T-cell (primary cell): ENCODE measurements at regions not wholly inside any gene's neighbourhood (a gene's known extent, or its start where the extent isn't known, plus 50 kb on each side); places are given as distances from the start of the nearest gene placed in this dataset.

Source experiments
- ATAC-seq, 4 experiments: fragments of 200-7000 bp in 3 of 4; fragments of 150-1000 bp in 1 of 4; cut with Tn5 transposase; replicated peaks in 1 of 4; 1 replicate in 3 of 4; 2 replicates in 1 of 4; pipeline ENCODE4 v1.10.0; 2021; ENCODE audit warnings: moderate library complexity in 3 of 4, mild to moderate bottlenecking in 2 of 4, moderate number of reproducible peaks in 1 of 4
- CTCF ChIA-PET, 2 donors: fragments of 300-600 bp; sonication (Branson Sonifier 250); formaldehyde crosslinking; loops; one replicate each; lab custom pipeline; 2022; ENCODE audit warnings: antibody characterized with exemption in 2 of 2; lab: Charles Lee
- POLR2A ChIA-PET, 2 donors: fragments of 300-600 bp; sonication (Branson Sonifier 250); formaldehyde crosslinking; loops; one replicate each; lab custom pipeline; 2022; ENCODE audit warnings: antibody characterized with exemption in 2 of 2; lab: Charles Lee
- DNase-seq, 35 experiments: peaks; one replicate each; pipeline versions ENCODE4 v3.0.0 to v3.0.0-alpha.2; 2013 to 2023
- H3K27ac ChIP-seq: one replicate; pipeline ENCODE4 v1.5.1; 2013; ENCODE audit warnings: low read length
- H3K27me3 ChIP-seq, 2 experiments: replicated peaks in 1 of 2; 1 replicate in 1 of 2; 2 replicates in 1 of 2; pipeline versions ENCODE4 v1.6.1 to v1.7.0; 2013; ENCODE audit warnings: low read length in 1 of 2, mixed read lengths in 1 of 2; ENCODE audit not compliant: control insufficient read depth in 2 of 2, insufficient read depth in 2 of 2; ENCODE audit errors: extremely low read depth in 1 of 2
- H3K36me3 ChIP-seq, 2 donors: 1 replicate in 1 of 2; 2 replicates in 1 of 2; pipeline versions ENCODE4 v1.6.1 to v1.7.0; 2013; ENCODE audit warnings: low read length in 1 of 2; ENCODE audit not compliant: control insufficient read depth in 2 of 2, insufficient read depth in 1 of 2; ENCODE audit errors: extremely low read depth in 1 of 2
- H3K4me1 ChIP-seq, 2 experiments: 1 replicate in 1 of 2; 2 replicates in 1 of 2; pipeline versions ENCODE4 v1.6.1 to v1.7.0; 2013; ENCODE audit warnings: low read length in 2 of 2, mixed read lengths in 1 of 2; ENCODE audit not compliant: insufficient read depth in 2 of 2, control insufficient read depth in 1 of 2; ENCODE audit errors: extremely low read depth in 1 of 2
- H3K4me3 ChIP-seq, 2 donors: 1 replicate in 1 of 2; 2 replicates in 1 of 2; pipeline versions ENCODE4 v1.5.1 to v1.7.0; 2013; ENCODE audit warnings: mild to moderate bottlenecking in 2 of 2, low read length in 1 of 2, moderate library complexity in 1 of 2; ENCODE audit not compliant: control insufficient read depth in 1 of 2; ENCODE audit errors: extremely low read depth in 1 of 2
- H3K9me3 ChIP-seq: 2 replicates; pipeline ENCODE4 v1.7.0; 2013
- H3K27ac Mint-ChIP-seq, 2 donors: one replicate each; pipeline ENCODE4 v1.8.0; 2020 to 2021; ENCODE audit warnings: mild to moderate bottlenecking in 2 of 2, mixed read lengths in 2 of 2
- H3K27me3 Mint-ChIP-seq, 2 donors: one replicate each; pipeline ENCODE4 v1.8.0; 2021 to 2022; ENCODE audit warnings: mixed read lengths in 2 of 2
- H3K36me3 Mint-ChIP-seq: one replicate; pipeline ENCODE4 v1.8.0; 2021; ENCODE audit warnings: mixed read lengths
- H3K4me1 Mint-ChIP-seq, 3 donors: one replicate each; pipeline ENCODE4 v1.8.0; 2020 to 2022; ENCODE audit warnings: mixed read lengths in 3 of 3, mild to moderate bottlenecking in 1 of 3
- H3K4me3 Mint-ChIP-seq, 3 donors: one replicate each; pipeline ENCODE4 v1.8.0; 2020 to 2022; ENCODE audit warnings: mild to moderate bottlenecking in 3 of 3, mixed read lengths in 3 of 3, moderate library complexity in 3 of 3
- H3K9me3 Mint-ChIP-seq, 3 donors: one replicate each; pipeline ENCODE4 v1.8.0; 2020 to 2022; ENCODE audit warnings: mixed read lengths in 3 of 3
- WGBS: methylation state at CpG from one replicate; pipeline ENCODE4 v1.1.5; 2013; ENCODE audit warnings: missing lambda C conversion rate; ENCODE audit not compliant: insufficient coverage; 5-methylcytosine and 5-hydroxymethylcytosine counted together

GRCh38 chr13:21834521-21834920 is 163.6 kb downstream of the FGF9 start:
- no peak overlapping the region for H3K4me3 Mint-ChIP-seq
- DNase-seq = no peak
- peaks cover 0 to 4% (median 0%) of the 10 kb centered on the region in 3 donors for H3K9me3 Mint-ChIP-seq
- H3K27ac ChIP-seq = no peak overlapping the region
- H3K36me3 Mint-ChIP-seq = no peaks in the 10 kb centered on the region
- H3K4me1 ChIP-seq = no peaks in the 10 kb centered on the region
- H3K27ac Mint-ChIP-seq = no peak overlapping the region
- H3K27me3 Mint-ChIP-seq = peaks cover 0 to 1% of the 10 kb centered on the region in 2 donors
- H3K4me3 ChIP-seq = no peak overlapping the region
- WGBS = 63% methylated on average over 4 of the region's 6 CpGs
- no peak for ATAC-seq
- CTCF ChIA-PET = interaction anchor here in 1 of 2 donors (0.6 kb wide), 1 partner anchor 275 kb away, joined by 3 read pairs; no protein-coding TSS in a partner anchor
- POLR2A ChIA-PET = interaction anchor here in 1 of 2 donors (0.7 kb wide), 1 partner anchor 86 kb away, joined by 3 read pairs; no protein-coding TSS in a partner anchor
- no peaks in the 10 kb centered on the region for H3K4me1 Mint-ChIP-seq
- no peaks in the 10 kb centered on the region for H3K27me3 ChIP-seq
- H3K36me3 ChIP-seq = no peaks in the 10 kb centered on the region
- no peaks in the 10 kb centered on the region for H3K9me3 ChIP-seq

- Mint-ChIP-seq H3K4me1 (no peaks in the 10 kb centered on the region), H3K27ac (no peak overlapping the region), H3K4me3 (no peak overlapping the region), H3K36me3 (no peaks in the 10 kb centered on the region), H3K9me3 (peaks cover 0 to 4% (median 0%) of the 10 kb centered on the region in 3 donors), H3K27me3 (no peaks in the 10 kb centered on the region)
- Histone ChIP-seq H3K36me3 (no peaks in the 10 kb centered on the region), H3K4me3 (no peak overlapping the region), H3K27me3 (no peaks in the 10 kb centered on the region), H3K9me3 (no peaks in the 10 kb centered on the region), H3K27ac (no peak overlapping the region), H3K4me1 (no peaks in the 10 kb centered on the region)
- DNase-seq = no peak
- no peak for ATAC-seq
- ChIA-PET CTCF (no interaction called here), POLR2A (interaction anchor here in 1 of 2 donors (0.7 kb wide), 1 partner anchor 9 kb away, joined by 3 read pairs; no protein-coding TSS in a partner anchor)
- no CpG with 5 or more reads among the region's 3 CpGs for WGBS
Measured at GRCh38 chr13:21837288-21837687, 166.4 kb downstream of the FGF9 start.

- no peak for ATAC-seq
- H3K4me1 Mint-ChIP-seq = no peaks in the 10 kb centered on the region
- no peaks in the 10 kb centered on the region for H3K27me3 Mint-ChIP-seq
- H3K27ac Mint-ChIP-seq = no peak overlapping the region
- no peaks in the 10 kb centered on the region for H3K27me3 ChIP-seq
- H3K36me3 Mint-ChIP-seq = no peaks in the 10 kb centered on the region
- DNase-seq = no peak
- H3K9me3 ChIP-seq = no peaks in the 10 kb centered on the region
- H3K4me1 ChIP-seq = no peaks in the 10 kb centered on the region
- H3K27ac ChIP-seq = no peak overlapping the region
- ChIA-PET POLR2A (interaction anchor here in 1 of 2 donors (0.7 kb wide), 1 partner anchor 10 kb away, joined by 3 read pairs; no protein-coding TSS in a partner anchor), CTCF (interaction anchor here in 1 of 2 donors (0.6 kb wide), 1 partner anchor 218 kb away, joined by 3 read pairs; no protein-coding TSS in a partner anchor)
- H3K36me3 ChIP-seq = no peaks in the 10 kb centered on the region
- peaks cover 0 to 4% (median 0%) of the 10 kb centered on the region in 3 donors for H3K9me3 Mint-ChIP-seq
- H3K4me3 Mint-ChIP-seq = no peak overlapping the region
- no CpG with 5 or more reads among the region's 11 CpGs for WGBS
- H3K4me3 ChIP-seq = no peak overlapping the region
Measured at GRCh38 chr13:21837841-21838551, 167.1 kb downstream of the FGF9 start.

GRCh38 chr13:21846605-21847004 is 175.7 kb downstream of the FGF9 start:
- Mint-ChIP-seq H3K27ac (no peak overlapping the region), H3K4me1 (peaks cover 0 to 6% (median 5%) of the 10 kb centered on the region in 3 donors), H3K36me3 (no peaks in the 10 kb centered on the region), H3K9me3 (no peaks in the 10 kb centered on the region), H3K27me3 (peaks cover 0 to 4% of the 10 kb centered on the region in 2 donors), H3K4me3 (no peak overlapping the region)
- WGBS = 54% methylated on average over 2 of the region's 4 CpGs
- DNase-seq (no peak), ATAC-seq (no peak)
- H3K36me3 ChIP-seq = no peaks in the 10 kb centered on the region
- H3K4me1 ChIP-seq = no peaks in the 10 kb centered on the region
- no peaks in the 10 kb centered on the region for H3K9me3 ChIP-seq
- H3K27me3 ChIP-seq = peaks cover 0 to 3% of the 10 kb centered on the region in 2 experiments
- ChIA-PET CTCF (no interaction called here), POLR2A (no interaction called here)
- H3K4me3 ChIP-seq = no peak overlapping the region
- no peak overlapping the region for H3K27ac ChIP-seq

- Mint-ChIP-seq H3K4me1 (peaks cover 0 to 6% (median 5%) of the 10 kb centered on the region in 3 donors), H3K27me3 (peaks cover 0 to 4% of the 10 kb centered on the region in 2 donors), H3K27ac (no peak overlapping the region), H3K36me3 (no peaks in the 10 kb centered on the region), H3K9me3 (no peaks in the 10 kb centered on the region), H3K4me3 (no peak overlapping the region)
- DNase-seq (peak in 16 of 35 experiments; percentile 0 to 61 (median 6)), ATAC-seq (peak; percentile 59 to 67 (median 66))
- ChIA-PET POLR2A (no interaction called here), CTCF (no interaction called here)
- H3K9me3 ChIP-seq = no peaks in the 10 kb centered on the region
- H3K27ac ChIP-seq = no peak overlapping the region
- H3K36me3 ChIP-seq = no peaks in the 10 kb centered on the region
- peaks cover 0 to 3% of the 10 kb centered on the region in 2 experiments for H3K27me3 ChIP-seq
- H3K4me3 ChIP-seq = no peak overlapping the region
- WGBS = no CpG with 5 or more reads among the region's 2 CpGs
- H3K4me1 ChIP-seq = no peaks in the 10 kb centered on the region
Measured at GRCh38 chr13:21849323-21849722, 178.4 kb downstream of the FGF9 start.

- H3K36me3 Mint-ChIP-seq = no peaks in the 10 kb centered on the region
- Histone ChIP-seq H3K4me3 (no peak overlapping the region), H3K36me3 (no peaks in the 10 kb centered on the region), H3K27ac (no peak overlapping the region), H3K4me1 (no peaks in the 10 kb centered on the region), H3K27me3 (peaks cover 0 to 3% of the 10 kb centered on the region in 2 experiments), H3K9me3 (no peaks in the 10 kb centered on the region)
- H3K27ac Mint-ChIP-seq = no peak overlapping the region
- no peak for ATAC-seq
- ChIA-PET POLR2A (no interaction called here), CTCF (no interaction called here)
- H3K4me3 Mint-ChIP-seq = no peak overlapping the region
- WGBS = 61% methylated on average over 4 of the region's 11 CpGs
- no peak for DNase-seq
- H3K27me3 Mint-ChIP-seq = peaks cover 0 to 4% of the 10 kb centered on the region in 2 donors
- H3K9me3 Mint-ChIP-seq = no peaks in the 10 kb centered on the region
- peaks cover 0 to 6% (median 5%) of the 10 kb centered on the region in 3 donors for H3K4me1 Mint-ChIP-seq
Measured at GRCh38 chr13:21850013-21851006, 179.4 kb downstream of the FGF9 start.
